HG03558 (cell line): ENCODE measurements at regions not wholly inside any gene's neighbourhood (a gene's known extent, or its start where the extent isn't known, plus 50 kb on each side); places are given as distances from the start of the nearest gene placed in this dataset.

Experiments used
- ATAC-seq: cut with Tn5 transposase; IDR thresholded peaks from one replicate; pipeline ENCODE4 v1.9.1; 2021; ENCODE audit warnings: moderate number of reproducible peaks; ENCODE audit not compliant: unreplicated experiment; ENCODE audit errors: extremely low read depth

GRCh38 chr5:159735036-159735435, 181.2 kb upstream of the ADRA1B start:
- ATAC-seq = no peak

GRCh38 chr5:159735749-159736660, 180.3 kb upstream of the ADRA1B start:
- no peak for ATAC-seq

DNA sequence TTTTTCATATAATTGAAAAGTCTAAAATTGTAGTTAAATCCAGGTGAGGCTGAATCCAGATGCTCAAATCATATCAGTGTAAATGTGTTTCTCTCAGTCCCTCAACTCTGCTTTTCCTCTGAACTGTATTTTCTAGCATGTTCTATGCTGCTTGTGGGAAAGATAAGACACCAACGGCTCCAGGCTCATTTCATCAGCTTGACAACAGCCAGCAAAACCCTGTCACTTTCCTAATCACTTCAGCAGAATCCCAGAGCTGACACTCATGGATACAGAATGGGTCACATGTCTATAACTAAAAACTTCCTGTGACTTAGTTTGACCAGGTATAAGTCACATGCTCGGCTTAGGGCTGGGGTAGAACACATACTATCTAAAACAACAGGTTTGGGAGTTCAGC, 179.4 kb upstream of the ADRA1B start:
- ATAC-seq = no peak

GRCh38 chr5:159737263-159737662, 179.0 kb upstream of the ADRA1B start:
- ATAC-seq = no peak

DNA sequence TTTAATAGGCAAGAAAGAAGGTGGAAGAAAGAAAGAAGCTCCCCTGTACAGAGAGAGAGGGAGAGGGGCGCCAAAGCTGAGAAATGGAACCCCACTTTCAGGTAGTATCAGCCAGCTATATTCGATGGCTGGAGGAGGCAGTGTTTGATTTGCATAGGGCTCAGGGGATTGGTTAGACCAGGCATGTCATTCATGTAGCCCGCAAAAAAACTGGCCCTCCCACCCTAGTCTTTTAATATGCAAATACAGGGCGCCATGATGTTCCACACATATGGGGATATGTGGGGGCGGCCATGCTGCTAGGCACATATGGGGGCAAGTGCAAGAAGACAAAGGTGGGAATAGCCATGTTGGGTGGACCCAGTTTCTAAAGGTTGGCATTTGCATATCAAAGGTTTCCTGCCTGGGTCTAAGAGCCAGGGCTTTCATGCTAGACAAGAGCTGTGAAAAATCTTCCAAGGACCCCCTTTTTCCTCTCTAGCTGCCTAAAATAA, 174.4 kb upstream of the ADRA1B start:
- no peak for ATAC-seq

DNA sequence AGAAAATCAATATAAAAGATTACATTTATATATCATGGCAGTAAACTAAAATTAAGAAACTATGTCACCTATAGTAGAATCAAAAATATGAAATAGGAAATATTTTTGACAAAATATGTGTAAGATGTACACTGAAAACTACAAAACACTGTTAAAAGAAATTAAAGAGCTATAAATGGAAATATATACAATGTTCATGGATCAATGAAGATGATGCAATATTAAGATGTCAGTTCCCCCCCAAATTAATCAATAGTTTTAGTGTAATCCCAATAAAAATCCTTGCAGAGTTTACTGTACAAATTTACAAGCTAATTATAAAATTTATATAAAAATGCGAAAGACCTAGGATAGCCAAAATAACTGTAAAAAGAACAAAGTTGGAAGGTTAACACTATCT, 173.0 kb upstream of the ADRA1B start:
- no peak for ATAC-seq

- ATAC-seq = no peak
These were observed 169.6 kb upstream of the ADRA1B start for GRCh38 chr5:159746707-159747106.

- no peak for ATAC-seq
These were observed 167.1 kb upstream of the ADRA1B start for GRCh38 chr5:159749146-159749545.

- no peak for ATAC-seq
These were observed 166.1 kb upstream of the ADRA1B start for GRCh38 chr5:159750226-159750625.

- ATAC-seq = no peak
These were observed 164.8 kb upstream of the ADRA1B start for GRCh38 chr5:159751459-159751858.

GRCh38 chr5:159752622-159753275, 163.5 kb upstream of the ADRA1B start:
- no peak for ATAC-seq

DNA sequence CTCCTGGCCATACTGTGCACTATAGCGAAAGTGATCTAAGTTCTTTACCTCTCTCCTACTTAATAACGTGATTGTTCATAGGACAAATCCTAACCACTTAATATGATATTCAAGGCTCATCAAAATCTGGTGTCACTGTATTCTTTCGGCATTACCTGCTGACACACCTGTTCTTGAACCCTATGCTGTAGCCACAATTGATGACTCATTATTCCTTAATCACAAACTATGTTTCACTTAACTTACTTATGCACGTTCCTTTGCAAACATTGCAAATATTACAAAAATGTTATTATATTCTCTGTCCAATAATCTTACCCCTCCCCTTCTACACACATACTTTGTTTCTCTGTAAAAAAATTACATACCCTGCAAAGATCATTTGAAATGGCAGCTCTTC, 158.1 kb upstream of the ADRA1B start:
- no peak for ATAC-seq

DNA sequence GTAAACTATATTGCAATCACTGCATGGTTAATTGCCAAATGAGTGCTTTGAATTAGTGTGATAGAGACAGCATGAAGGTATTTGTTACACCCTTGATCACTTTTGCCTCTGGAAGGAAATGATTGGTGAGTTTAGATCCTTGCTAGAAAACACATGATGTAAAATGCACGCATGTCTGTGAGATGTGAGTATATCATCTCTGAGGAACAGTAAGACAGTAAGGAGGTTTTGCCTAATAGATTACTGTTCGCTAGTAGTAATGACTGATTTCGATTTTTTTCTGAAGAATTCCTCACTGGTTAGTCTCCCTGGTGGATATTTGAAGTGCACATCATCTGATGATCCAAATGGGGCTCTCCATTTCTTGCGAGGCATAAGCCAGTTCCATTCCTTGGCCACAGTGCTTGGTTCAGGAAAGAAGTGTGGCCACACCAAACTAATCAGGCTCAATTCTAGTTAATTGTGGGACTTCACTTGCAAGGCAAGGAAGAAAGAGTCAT, 156.4 kb upstream of the ADRA1B start:
- no peak for ATAC-seq

GRCh38 chr5:159762921-159763320, 153.4 kb upstream of the ADRA1B start:
- ATAC-seq = no peak

DNA sequence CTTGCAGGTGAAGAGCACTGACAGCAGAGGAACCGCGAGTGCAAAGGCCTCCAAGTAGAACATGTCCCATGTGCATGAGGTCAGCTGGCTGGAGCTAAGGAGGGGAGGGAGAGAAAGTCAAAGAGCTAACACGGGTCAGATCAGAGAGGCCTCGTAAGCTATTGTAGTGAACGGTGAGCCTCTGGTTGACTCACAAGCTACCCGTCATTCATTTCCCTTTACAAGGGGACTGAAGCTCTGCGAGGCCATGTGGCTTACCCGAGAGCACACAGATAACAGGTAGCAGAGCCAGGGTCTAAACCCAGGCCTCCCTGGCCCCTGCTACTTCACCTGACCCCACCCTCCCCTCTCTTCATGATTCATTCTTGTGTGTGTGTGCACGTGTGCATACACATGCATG, 152.7 kb upstream of the ADRA1B start:
- ATAC-seq = no peak

DNA sequence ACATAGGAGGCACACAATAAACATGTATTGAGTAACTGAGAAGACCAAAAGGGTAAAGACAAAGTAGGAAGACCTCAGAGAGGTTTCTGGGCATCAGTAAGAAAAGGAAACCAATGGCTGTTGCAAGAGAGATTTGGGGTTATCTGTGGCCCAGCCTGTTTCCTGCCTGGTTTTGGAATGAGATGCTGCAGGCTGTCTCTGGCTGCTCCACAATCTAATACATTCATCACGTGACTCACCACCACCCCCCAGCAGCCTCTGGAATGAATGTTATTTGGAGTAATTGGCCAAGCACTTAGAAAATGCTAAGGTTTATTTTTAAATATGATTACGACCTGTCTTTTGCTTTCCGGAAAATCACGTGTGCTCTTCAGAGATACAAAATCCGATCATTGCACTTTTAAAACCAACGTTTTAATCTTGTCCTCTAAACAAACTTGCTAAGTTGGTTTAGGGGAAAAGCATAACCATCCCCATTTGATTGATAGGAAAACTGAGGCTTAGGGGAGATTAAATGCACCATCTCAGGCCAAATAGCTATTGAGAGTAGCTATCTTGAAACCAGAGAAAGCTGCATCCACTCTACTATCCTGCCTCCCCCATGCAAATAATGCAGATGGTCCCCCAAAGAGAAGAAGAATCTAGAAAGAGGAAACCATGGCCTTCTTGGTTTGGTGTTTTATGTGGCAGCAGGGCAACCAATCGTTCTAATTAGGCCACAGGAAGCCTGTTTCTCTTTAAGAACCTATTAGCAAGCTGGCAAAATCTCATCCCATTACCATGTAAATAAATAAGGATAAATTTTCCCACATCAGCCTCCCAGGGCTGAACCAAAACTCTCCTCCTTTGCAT, 151.8 kb upstream of the ADRA1B start:
- no peak for ATAC-seq

DNA sequence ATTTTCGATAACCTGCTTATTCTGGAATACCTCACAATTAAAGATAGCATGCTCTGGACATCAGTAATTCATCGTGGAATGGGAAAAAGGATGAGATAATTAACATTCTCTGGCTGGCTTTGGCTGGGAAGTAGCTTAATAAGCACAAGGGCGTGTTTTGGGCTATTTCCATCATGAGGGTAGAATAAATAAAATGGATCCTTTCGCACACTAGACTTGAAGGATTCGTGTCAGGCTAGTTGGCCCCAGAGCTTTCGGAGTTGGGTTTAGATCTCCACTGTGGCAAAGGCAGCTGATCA, 151.2 kb upstream of the ADRA1B start:
- no peak for ATAC-seq

DNA sequence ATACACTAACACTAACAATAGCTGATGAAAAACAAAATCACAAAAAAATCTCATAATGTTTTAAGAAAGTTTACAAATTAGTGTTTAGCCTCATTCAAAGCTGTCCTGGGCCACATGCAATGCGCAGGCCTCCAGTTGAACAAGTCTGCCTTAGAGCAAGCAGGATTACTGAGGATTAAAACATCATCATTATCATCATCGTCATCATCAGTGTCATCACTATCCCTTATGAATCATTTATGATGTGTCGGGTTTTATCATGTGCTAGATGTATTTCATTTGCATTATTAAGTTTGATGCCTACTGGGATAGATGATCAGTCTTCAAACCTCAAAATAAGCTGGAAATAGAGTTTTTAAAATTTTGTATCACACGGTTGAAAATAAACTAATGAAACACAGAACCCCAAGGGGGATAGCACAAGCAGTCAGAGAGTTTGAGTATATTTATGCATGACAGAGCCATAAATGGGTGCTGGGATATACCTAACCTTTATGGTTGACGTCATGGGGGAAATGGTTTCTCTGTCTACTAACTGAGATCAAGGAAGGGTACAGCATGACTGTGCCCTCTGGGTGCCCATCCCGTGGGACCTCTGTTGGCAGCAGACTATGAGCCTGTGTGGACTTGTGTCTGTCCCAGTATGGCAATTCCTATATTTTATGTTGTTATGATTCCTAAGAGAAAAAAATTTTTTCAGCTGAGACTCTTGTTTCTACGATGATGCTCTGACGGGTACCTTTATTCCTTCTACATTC, 150.3 kb upstream of the ADRA1B start:
- no peak for ATAC-seq

DNA sequence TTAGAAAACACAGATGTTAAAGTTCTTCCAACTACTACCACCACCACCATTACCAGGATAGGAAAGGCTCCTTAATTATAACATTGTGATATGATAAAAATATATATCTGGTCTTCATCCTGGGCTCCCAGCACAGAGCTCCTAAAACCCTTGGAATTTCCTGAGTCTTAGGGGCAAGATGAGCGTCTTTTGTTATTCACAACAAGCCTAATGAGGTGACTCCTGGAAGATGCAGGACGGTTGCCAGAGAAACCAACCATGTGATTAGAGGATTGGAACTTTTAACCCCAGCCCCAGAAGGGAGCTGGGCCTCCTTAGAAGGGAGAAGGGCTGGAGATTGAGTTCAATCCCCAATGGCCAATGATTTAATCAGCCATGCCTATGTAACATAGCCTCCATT, 148.0 kb upstream of the ADRA1B start:
- ATAC-seq = no peak

- no peak for ATAC-seq
These were observed 143.6 kb upstream of the ADRA1B start for GRCh38 chr5:159772698-159773061.
